Spleen (tissue), 7 donors: ENCODE measurements at regions not wholly inside any gene's neighbourhood (a gene's known extent, or its start where the extent isn't known, plus 50 kb on each side); places are given as distances from the start of the nearest gene placed in this dataset.

ENCODE experiments used
- POLR2A ChIP-seq, 3 donors: fragments of 450-650 bp; IDR thresholded peaks; one replicate each; pipeline ENCODE4 v1.5.1; 2017; ENCODE audit warnings: antibody characterized with exemption in 3 of 3, mild to moderate bottlenecking in 1 of 3
- POLR2AphosphoS5 ChIP-seq, 3 donors: sonication (generic); formaldehyde crosslinking; IDR thresholded peaks; one replicate each; pipeline ENCODE4 v1.5.1; 2017; ENCODE audit warnings: antibody characterized with exemption in 3 of 3
- TF ChIP-seq, protein P1 (sequence below), 11 experiments: fragments of 200-600 bp in 7 of 11; fragments of 450-650 bp in 4 of 11; sonication (generic) in 4 of 11; IDR thresholded peaks in 8 of 11; conservative IDR thresholded peaks in 3 of 11; 1 replicate in 7 of 11; 2 replicates in 4 of 11; pipeline versions ENCODE4 v1.4.0 to v1.8.0; 2016 to 2021; ENCODE audit warnings: antibody characterized with exemption in 11 of 11, inconsistent platforms in 4 of 11, mild to moderate bottlenecking in 1 of 11
- donor health status: DM: no; HTN: no; CAD: no; lungs with moderate emphysema.
- donor health status: DM: no; HTN: no; CAD: no.
- donor health status: DM: no; HTN: no; CAD: no.

DNA sequence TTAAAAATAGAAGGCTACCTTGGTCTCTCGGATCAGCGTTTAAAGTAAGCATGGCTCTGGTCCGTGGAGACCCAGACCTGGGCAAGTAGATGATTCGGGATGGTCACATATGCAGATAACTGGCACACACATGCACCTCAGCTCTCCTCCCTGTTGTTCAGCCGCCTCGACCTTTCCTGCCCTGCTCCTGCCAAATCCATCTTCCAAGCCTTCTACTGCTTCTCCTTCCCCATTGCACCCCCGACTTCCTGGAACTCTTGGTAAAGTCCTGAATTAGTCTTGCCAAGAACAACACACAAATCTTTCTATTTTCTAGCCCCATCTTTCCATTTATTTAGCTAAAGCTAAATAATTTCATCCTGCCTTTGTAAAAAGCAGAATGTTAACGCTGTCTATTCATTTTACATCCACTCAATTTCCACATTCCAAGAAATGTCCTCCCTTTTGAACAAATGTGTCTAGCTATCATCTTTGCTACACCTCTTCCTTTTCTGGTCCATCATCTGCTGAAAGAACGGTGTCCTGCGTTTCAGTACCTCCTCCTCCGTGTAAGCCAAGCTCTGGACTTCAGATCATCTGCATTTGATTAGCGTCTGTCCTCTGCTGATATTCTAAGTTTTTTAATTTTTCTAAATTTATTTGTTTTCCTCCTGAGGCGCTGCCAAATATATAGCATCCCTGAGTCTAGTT is 92.5 kb downstream of the ZIC5 start:
- TF ChIP-seq, protein P1, sequence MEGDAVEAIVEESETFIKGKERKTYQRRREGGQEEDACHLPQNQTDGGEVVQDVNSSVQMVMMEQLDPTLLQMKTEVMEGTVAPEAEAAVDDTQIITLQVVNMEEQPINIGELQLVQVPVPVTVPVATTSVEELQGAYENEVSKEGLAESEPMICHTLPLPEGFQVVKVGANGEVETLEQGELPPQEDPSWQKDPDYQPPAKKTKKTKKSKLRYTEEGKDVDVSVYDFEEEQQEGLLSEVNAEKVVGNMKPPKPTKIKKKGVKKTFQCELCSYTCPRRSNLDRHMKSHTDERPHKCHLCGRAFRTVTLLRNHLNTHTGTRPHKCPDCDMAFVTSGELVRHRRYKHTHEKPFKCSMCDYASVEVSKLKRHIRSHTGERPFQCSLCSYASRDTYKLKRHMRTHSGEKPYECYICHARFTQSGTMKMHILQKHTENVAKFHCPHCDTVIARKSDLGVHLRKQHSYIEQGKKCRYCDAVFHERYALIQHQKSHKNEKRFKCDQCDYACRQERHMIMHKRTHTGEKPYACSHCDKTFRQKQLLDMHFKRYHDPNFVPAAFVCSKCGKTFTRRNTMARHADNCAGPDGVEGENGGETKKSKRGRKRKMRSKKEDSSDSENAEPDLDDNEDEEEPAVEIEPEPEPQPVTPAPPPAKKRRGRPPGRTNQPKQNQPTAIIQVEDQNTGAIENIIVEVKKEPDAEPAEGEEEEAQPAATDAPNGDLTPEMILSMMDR (IDR thresholded peaks at IDR 0.05 in 8 of 11, conservative IDR thresholded peaks at IDR 0.05 in 3 of 11), result no peak
- TF ChIP-seq POLR2AphosphoS5 (IDR thresholded peaks at IDR 0.05) (no peak), POLR2A (IDR thresholded peaks at IDR 0.05) (no peak)
